ENCODE measurements at regions not wholly inside any gene's neighbourhood (a gene's known extent, or its start where the extent isn't known, plus 50 kb on each side); places are given as distances from the start of the nearest gene placed in this dataset.

DNA sequence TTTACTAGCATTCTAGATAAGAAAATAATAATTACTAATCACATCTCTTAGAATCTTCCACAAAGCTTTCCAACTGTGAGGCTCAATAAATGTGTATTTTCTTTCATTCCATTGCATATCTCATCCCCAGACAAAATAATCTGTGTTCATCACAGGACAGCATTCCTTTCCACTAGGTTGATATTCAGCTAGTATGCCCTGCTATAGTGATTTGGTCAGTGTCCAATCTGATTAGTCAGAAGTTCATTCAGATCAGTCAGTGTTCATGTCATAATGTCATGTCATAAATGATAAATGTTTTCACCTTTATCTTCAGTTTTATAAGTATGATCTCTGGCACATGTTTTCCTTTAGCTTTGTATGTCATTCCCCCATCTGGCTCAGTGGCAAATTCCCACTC lies 611.4 kb downstream of the KCTD8 start:
- TF ChIP-seq, protein P1, sequence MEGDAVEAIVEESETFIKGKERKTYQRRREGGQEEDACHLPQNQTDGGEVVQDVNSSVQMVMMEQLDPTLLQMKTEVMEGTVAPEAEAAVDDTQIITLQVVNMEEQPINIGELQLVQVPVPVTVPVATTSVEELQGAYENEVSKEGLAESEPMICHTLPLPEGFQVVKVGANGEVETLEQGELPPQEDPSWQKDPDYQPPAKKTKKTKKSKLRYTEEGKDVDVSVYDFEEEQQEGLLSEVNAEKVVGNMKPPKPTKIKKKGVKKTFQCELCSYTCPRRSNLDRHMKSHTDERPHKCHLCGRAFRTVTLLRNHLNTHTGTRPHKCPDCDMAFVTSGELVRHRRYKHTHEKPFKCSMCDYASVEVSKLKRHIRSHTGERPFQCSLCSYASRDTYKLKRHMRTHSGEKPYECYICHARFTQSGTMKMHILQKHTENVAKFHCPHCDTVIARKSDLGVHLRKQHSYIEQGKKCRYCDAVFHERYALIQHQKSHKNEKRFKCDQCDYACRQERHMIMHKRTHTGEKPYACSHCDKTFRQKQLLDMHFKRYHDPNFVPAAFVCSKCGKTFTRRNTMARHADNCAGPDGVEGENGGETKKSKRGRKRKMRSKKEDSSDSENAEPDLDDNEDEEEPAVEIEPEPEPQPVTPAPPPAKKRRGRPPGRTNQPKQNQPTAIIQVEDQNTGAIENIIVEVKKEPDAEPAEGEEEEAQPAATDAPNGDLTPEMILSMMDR (IDR thresholded peaks at IDR 0.05 in 8 of 11, conservative IDR thresholded peaks at IDR 0.05 in 3 of 11): no peak
- TF ChIP-seq POLR2A (IDR thresholded peaks at IDR 0.05): no peak
